Fibroblast of villous mesenchyme (primary cell): ENCODE measurements at regions not wholly inside any gene's neighbourhood (a gene's known extent, or its start where the extent isn't known, plus 50 kb on each side); places are given as distances from the start of the nearest gene placed in this dataset.

ENCODE experiments used
- DNase-seq: peaks from one replicate; pipeline ENCODE4 v3.0.0-alpha.2; 2010; ENCODE audit warnings: low read depth
- H3K4me3 ChIP-seq: 2 replicates; pipeline ENCODE4 v1.5.1; 2011; ENCODE audit warnings: low read depth, mild to moderate bottlenecking, low read length
- TF ChIP-seq, protein P1 (sequence below): IDR thresholded peaks from 2 replicates; pipeline ENCODE4 v1.5.1; 2012; ENCODE audit warnings: low read depth, mild to moderate bottlenecking, low read length; ENCODE audit not compliant: insufficient read depth

DNA sequence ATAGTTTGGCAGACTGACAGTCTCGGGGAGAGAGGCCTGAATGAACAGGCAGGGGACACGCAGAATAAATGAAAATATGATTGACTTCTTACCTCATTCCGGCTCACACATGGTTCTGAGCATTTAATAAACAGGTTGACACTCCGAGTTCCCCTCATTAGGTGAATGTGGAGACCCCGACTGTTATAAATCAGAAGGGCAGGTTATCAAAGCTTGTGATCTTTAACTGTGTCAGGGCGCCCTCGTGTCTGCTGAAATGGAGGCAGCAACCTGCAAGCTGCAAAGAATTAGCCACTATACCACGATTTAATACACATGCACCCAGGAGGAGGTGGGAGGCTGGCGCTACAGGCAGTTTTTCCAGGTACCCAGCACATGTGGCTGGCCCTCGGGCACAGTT, 627.5 kb downstream of the MED13L start:
- H3K4me3 ChIP-seq = no peak overlapping the region
- TF ChIP-seq, protein P1, sequence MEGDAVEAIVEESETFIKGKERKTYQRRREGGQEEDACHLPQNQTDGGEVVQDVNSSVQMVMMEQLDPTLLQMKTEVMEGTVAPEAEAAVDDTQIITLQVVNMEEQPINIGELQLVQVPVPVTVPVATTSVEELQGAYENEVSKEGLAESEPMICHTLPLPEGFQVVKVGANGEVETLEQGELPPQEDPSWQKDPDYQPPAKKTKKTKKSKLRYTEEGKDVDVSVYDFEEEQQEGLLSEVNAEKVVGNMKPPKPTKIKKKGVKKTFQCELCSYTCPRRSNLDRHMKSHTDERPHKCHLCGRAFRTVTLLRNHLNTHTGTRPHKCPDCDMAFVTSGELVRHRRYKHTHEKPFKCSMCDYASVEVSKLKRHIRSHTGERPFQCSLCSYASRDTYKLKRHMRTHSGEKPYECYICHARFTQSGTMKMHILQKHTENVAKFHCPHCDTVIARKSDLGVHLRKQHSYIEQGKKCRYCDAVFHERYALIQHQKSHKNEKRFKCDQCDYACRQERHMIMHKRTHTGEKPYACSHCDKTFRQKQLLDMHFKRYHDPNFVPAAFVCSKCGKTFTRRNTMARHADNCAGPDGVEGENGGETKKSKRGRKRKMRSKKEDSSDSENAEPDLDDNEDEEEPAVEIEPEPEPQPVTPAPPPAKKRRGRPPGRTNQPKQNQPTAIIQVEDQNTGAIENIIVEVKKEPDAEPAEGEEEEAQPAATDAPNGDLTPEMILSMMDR = no peak

DNA sequence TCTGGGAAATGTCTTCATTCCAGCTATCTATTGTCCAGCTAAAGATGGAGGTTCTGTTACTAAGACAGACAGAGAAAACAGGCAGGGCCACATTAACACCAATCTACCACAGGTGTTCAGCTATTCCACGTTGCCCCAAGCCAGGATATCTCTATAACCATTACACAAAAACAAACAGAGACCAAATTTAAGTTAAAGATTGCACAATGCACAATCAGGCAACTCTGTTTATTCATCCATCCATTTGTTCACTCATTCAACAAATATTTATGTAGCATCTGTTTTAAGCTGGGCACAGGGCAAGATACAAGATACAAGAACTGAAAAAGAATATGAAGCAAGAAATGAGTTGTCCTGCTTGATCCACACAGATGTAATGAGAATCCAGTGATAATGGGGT, 629.0 kb downstream of the MED13L start:
- no peak overlapping the region for H3K4me3 ChIP-seq
- no peak for DNase-seq
- TF ChIP-seq, protein P1 = no peak

More for the DNA sequence above, 627.5 kb downstream of the MED13L start:
- no peak for DNase-seq

DNA sequence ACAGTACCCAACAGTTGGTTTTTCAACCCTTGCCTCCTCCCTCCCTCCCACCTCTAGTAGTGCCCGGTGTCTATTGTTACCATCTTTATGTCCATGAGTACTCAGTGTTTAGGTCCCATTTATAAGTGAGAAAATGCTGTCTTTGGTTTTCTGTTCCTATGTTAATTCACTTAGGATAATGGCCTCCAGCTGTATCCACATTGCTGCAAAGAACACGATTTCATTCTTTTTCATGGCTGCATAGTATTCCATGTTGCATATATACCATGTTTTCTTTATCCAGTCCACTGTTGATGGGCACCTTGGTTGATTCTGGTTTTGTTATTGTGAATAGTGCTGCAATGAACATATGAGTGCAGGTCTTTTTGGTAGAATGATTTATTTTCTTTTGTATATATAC, 631.3 kb downstream of the MED13L start:
- H3K4me3 ChIP-seq = no peak overlapping the region
- TF ChIP-seq, protein P1 = no peak
- DNase-seq = no peak

DNA sequence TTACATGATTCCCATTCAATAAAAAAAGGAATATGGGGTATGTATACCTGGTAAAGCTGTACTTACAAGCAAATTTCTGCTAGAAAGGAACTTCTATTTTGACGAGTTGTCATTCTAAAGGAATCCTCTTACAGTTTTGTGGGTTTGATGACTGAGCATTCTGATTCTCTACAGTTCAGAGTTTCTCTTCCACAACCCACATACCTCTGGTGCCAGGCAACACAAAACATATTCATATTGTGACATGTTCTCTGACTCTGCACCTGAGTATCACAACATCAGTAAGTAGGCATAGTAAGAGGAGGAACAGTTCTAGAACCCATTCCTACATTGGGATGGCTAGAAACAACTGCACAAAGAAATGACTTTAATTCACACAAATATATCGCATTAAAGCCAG, 636.6 kb downstream of the MED13L start:
- TF ChIP-seq, protein P1 = no peak
- H3K4me3 ChIP-seq = no peak overlapping the region
- no peak for DNase-seq

DNA sequence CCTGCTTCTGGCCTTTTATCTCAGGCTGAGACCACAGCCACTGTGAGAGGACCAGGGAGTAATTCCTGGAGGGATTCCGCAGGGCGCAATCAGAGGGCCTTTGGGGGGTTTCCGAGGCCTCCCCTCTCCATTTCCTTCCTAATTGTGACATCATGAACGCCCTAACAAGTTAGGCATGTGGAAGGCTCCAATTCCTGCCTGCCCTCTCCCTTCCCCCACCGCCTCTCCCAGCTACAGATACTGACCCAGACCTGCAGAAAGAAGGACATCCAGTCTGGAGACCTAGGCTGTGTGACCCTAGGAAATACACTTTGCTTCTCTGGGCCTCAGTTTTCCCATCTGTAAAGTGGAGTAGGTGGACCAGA, 637.9 kb downstream of the MED13L start:
- TF ChIP-seq, protein P1 = no peak
- no peak for DNase-seq
- no peak overlapping the region for H3K4me3 ChIP-seq

DNA sequence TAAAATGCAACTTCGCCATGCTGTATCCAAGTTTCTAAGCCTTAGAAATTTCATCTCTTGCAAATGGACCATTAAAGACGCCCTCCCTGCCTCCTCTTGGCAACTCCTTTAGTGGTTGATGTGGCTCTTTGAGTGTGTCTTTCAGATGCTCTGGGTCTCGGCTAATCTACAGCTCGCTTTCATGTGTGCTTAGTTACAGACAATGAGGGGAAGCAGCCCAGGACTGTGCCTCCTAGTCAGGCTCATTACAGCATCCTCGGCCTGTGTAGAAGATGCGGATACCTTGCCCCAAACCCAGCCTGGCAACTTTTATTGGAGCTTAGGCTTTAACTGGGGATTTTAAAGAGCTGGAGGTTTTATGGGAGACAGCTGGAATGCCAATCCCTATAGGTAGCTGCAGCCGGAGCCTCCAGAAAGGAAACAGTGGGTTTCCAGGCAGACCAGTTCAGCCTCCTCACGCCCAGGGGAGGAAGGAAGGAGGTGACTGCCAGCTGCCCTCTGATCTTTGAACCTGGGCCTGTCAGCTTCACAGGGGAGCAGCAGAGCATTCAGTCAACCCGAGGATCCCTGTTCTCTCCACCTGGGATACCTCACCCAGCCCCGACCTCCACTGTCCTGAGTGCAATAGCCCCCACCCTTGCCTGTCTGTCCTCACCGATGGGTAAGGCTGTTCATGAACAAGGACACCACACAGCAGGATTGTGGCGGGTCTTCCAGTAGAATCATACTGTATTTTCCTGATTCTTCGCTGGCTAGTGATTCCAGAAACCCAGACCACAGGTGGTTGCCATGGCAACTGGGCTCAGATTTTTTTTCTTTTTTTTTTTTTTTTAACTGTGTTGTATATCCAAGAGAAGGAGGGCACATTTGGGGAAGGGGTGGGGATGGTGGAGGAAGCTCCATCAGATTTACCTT, 638.5 kb downstream of the MED13L start:
- TF ChIP-seq, protein P1 = no peak
- DNase-seq = no peak

More for the DNA sequence above, 638.5 kb downstream of the MED13L start:
- no peak overlapping the region for H3K4me3 ChIP-seq
